ENCODE measurements at regions not wholly inside any gene's neighbourhood (a gene's known extent, or its start where the extent isn't known, plus 50 kb on each side); places are given as distances from the start of the nearest gene placed in this dataset.

DNA sequence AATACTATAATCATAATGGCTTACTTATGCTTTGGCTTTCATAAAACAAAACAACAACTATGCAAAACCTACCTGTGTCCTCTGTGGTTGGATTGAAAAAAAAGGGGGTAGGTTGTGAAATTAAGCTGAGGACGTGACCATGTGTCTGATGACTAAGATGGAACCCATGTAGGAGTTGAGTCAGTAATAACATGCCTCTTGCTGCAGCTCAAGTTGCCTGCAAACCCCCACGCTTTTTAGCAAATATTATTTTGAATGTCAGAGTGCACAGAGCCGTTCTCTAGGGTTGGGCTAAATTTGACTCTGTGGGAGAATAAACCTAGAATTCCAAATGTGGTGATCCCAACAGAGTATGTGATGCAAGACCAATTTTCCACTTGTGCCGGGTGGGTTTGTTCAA is 209.3 kb downstream of the KCNRG start (continued):
- TF ChIP-seq, protein P1, sequence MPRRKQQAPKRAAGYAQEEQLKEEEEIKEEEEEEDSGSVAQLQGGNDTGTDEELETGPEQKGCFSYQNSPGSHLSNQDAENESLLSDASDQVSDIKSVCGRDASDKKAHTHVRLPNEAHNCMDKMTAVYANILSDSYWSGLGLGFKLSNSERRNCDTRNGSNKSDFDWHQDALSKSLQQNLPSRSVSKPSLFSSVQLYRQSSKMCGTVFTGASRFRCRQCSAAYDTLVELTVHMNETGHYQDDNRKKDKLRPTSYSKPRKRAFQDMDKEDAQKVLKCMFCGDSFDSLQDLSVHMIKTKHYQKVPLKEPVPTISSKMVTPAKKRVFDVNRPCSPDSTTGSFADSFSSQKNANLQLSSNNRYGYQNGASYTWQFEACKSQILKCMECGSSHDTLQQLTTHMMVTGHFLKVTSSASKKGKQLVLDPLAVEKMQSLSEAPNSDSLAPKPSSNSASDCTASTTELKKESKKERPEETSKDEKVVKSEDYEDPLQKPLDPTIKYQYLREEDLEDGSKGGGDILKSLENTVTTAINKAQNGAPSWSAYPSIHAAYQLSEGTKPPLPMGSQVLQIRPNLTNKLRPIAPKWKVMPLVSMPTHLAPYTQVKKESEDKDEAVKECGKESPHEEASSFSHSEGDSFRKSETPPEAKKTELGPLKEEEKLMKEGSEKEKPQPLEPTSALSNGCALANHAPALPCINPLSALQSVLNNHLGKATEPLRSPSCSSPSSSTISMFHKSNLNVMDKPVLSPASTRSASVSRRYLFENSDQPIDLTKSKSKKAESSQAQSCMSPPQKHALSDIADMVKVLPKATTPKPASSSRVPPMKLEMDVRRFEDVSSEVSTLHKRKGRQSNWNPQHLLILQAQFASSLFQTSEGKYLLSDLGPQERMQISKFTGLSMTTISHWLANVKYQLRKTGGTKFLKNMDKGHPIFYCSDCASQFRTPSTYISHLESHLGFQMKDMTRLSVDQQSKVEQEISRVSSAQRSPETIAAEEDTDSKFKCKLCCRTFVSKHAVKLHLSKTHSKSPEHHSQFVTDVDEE (CRISPR knock-in tag; IDR thresholded peaks at IDR 0.05), result no peak
- TF ChIP-seq ZNF565 (CRISPR knock-in tag; conservative IDR thresholded peaks at IDR 0.05; ENCODE audit: low read depth) (no peak), SNAI2 (CRISPR knock-in tag; IDR thresholded peaks at IDR 0.05) (no peak), ISL1 (CRISPR knock-in tag; IDR thresholded peaks at IDR 0.05) (no peak)

DNA sequence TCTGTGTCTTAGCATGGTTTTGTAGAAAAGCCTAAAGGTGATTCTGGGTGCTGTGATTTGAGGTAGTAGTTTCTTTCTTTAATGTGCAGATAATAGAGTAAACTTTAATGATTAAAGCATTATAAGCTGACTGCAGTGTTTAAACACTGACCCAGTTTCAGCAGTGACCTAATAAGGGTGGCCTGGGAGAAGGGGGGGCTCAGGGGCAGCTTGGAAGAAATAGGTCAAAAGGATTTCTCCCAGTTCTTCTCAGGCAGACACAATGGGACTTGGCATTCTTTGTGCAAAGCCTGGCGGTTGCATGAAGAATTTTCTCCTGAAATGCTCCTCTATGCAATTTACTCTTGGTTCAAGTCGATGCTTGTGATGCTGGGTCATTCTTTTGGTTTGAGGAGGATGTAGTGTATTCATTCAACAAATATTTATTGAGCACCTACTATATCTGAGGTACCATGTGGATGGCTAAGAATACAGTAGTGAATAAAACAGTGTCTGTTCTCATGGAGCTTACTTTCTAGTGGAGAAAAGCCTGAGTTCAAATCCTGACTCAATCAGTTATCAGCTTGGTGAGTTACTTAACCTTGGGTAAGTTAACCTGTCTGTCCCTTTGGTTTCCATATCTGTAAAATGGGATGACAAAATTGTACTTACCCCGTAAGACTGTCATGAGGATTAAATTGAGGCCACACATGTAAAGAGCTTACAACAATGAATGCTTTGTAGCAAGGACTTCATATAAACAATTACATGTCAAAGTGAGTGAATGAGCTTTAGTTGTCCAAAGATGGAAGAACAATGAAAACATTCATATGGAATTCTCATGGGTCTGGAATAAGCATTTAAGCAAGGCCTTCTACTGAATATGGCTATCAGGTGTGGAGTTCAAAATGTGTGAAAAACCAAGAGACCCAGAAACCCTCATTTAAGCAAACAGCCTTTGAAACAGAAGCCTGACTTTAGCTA is 210.2 kb downstream of the KCNRG start:
- no peak for ATAC-seq
- TF ChIP-seq ISL1 (CRISPR knock-in tag; IDR thresholded peaks at IDR 0.05) (no peak), BACH2 (CRISPR knock-in tag; IDR thresholded peaks at IDR 0.05; ENCODE audit: borderline replicate concordance) (no peak), ZFP3 (CRISPR knock-in tag; IDR thresholded peaks at IDR 0.05) (no peak), SNAI2 (CRISPR knock-in tag; IDR thresholded peaks at IDR 0.05) (no peak), ZNF70 (CRISPR knock-in tag; IDR thresholded peaks at IDR 0.05) (no peak), RARB (CRISPR knock-in tag; IDR thresholded peaks at IDR 0.05) (no peak), ZC3H10 (CRISPR knock-in tag; IDR thresholded peaks at IDR 0.05) (no peak), ARNTL (CRISPR knock-in tag; IDR thresholded peaks at IDR 0.05; ENCODE audit: borderline replicate concordance, low read depth) (no peak), TCF4 (CRISPR knock-in tag; IDR thresholded peaks at IDR 0.05; ENCODE audit: borderline replicate concordance) (no peak), CSDC2 (CRISPR knock-in tag; IDR thresholded peaks at IDR 0.05) (no peak), ESRRG (CRISPR knock-in tag; IDR thresholded peaks at IDR 0.05) (no peak), ZFP30 (CRISPR knock-in tag; IDR thresholded peaks at IDR 0.05) (no peak), TOX (CRISPR knock-in tag; IDR thresholded peaks at IDR 0.05; ENCODE audit: borderline replicate concordance) (no peak), OSR1 (CRISPR knock-in tag; IDR thresholded peaks at IDR 0.05) (no peak), GLIS3 (CRISPR knock-in tag; IDR thresholded peaks at IDR 0.05) (no peak), ZNF565 (CRISPR knock-in tag; conservative IDR thresholded peaks at IDR 0.05; ENCODE audit: low read depth) (no peak)
- TF ChIP-seq, protein P1 (CRISPR knock-in tag; IDR thresholded peaks at IDR 0.05), result no peak
- TF ChIP-seq, protein P2, sequence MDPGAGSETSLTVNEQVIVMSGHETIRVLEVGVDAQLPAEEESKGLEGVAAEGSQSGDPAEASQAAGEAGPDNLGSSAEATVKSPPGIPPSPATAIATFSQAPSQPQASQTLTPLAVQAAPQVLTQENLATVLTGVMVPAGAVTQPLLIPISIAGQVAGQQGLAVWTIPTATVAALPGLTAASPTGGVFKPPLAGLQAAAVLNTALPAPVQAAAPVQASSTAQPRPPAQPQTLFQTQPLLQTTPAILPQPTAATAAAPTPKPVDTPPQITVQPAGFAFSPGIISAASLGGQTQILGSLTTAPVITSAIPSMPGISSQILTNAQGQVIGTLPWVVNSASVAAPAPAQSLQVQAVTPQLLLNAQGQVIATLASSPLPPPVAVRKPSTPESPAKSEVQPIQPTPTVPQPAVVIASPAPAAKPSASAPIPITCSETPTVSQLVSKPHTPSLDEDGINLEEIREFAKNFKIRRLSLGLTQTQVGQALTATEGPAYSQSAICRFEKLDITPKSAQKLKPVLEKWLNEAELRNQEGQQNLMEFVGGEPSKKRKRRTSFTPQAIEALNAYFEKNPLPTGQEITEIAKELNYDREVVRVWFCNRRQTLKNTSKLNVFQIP (CRISPR knock-in tag; IDR thresholded peaks at IDR 0.05; ENCODE audit: borderline replicate concordance, low read depth), result no peak
- TF ChIP-seq, protein P3, sequence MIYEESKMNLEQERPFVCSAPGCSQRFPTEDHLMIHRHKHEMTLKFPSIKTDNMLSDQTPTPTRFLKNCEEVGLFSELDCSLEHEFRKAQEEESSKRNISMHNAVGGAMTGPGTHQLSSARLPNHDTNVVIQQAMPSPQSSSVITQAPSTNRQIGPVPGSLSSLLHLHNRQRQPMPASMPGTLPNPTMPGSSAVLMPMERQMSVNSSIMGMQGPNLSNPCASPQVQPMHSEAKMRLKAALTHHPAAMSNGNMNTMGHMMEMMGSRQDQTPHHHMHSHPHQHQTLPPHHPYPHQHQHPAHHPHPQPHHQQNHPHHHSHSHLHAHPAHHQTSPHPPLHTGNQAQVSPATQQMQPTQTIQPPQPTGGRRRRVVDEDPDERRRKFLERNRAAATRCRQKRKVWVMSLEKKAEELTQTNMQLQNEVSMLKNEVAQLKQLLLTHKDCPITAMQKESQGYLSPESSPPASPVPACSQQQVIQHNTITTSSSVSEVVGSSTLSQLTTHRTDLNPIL (CRISPR knock-in tag; IDR thresholded peaks at IDR 0.05; ENCODE audit: low read depth), result no peak
- TF ChIP-seq, protein P4, sequence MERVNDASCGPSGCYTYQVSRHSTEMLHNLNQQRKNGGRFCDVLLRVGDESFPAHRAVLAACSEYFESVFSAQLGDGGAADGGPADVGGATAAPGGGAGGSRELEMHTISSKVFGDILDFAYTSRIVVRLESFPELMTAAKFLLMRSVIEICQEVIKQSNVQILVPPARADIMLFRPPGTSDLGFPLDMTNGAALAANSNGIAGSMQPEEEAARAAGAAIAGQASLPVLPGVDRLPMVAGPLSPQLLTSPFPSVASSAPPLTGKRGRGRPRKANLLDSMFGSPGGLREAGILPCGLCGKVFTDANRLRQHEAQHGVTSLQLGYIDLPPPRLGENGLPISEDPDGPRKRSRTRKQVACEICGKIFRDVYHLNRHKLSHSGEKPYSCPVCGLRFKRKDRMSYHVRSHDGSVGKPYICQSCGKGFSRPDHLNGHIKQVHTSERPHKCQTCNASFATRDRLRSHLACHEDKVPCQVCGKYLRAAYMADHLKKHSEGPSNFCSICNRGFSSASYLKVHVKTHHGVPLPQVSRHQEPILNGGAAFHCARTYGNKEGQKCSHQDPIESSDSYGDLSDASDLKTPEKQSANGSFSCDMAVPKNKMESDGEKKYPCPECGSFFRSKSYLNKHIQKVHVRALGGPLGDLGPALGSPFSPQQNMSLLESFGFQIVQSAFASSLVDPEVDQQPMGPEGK (CRISPR knock-in tag; IDR thresholded peaks at IDR 0.05; ENCODE audit: borderline replicate concordance), result no peak

Data from SK-N-SH treated with all-trans-retinoic acid at 6 μM for 48 hours (cell line).